Tibial artery (tissue), 4 donors: ENCODE measurements at regions not wholly inside any gene's neighbourhood (a gene's known extent, or its start where the extent isn't known, plus 50 kb on each side); places are given as distances from the start of the nearest gene placed in this dataset.

Experiments
- DNase-seq, 2 donors: peaks; one replicate each; pipeline ENCODE4 v3.0.0-alpha.2; 2019
- H3K27ac ChIP-seq, 2 donors: fragments of 200-600 bp; sonication (generic) in 1 of 2; 1 replicate in 1 of 2; 2 replicates in 1 of 2; pipeline ENCODE4 v1.5.1; 2018 to 2019; ENCODE audit warnings: mild to moderate bottlenecking in 1 of 2
- H3K27me3 ChIP-seq, 2 donors: fragments of 200-600 bp; sonication (generic) in 1 of 2; one replicate each; pipeline versions ENCODE4 v1.5.1 to v1.6.0; 2016 to 2019
- H3K36me3 ChIP-seq, 3 donors: fragments of 200-600 bp; sonication (generic) in 2 of 3; one replicate each; pipeline ENCODE4 v1.5.1; 2016 to 2019; ENCODE audit warnings: mild to moderate bottlenecking in 2 of 3
- H3K4me1 ChIP-seq, 4 donors: fragments of 200-600 bp; sonication (generic) in 2 of 4; 1 replicate in 3 of 4; 2 replicates in 1 of 4; pipeline ENCODE4 v1.5.1; 2016 to 2019
- H3K4me3 ChIP-seq, 2 donors: fragments of 200-600 bp; sonication (generic) in 1 of 2; 1 replicate in 1 of 2; 2 replicates in 1 of 2; pipeline ENCODE4 v1.5.1; 2018 to 2019; ENCODE audit warnings: mild to moderate bottlenecking in 2 of 2
- H3K9me3 ChIP-seq, 3 donors: fragments of 200-600 bp; sonication (generic) in 1 of 3; one replicate each; pipeline ENCODE4 v1.5.1; 2016 to 2019
- CTCF ChIP-seq, 2 experiments: fragments of 200-600 bp in 1 of 2; fragments of 450-650 bp in 1 of 2; IDR thresholded peaks; one replicate each; pipeline ENCODE4 v1.5.1; 2017 to 2019; ENCODE audit warnings: antibody characterized with exemption in 2 of 2, mild to moderate bottlenecking in 1 of 2, moderate library complexity in 1 of 2
- intact Hi-C: fragments of 100-400 bp; cut with DNase I; formaldehyde crosslinking; loops from one replicate; pipeline ENCODE4 v1.15.0; 2023; ENCODE audit warnings: low total_unique reads

DNA sequence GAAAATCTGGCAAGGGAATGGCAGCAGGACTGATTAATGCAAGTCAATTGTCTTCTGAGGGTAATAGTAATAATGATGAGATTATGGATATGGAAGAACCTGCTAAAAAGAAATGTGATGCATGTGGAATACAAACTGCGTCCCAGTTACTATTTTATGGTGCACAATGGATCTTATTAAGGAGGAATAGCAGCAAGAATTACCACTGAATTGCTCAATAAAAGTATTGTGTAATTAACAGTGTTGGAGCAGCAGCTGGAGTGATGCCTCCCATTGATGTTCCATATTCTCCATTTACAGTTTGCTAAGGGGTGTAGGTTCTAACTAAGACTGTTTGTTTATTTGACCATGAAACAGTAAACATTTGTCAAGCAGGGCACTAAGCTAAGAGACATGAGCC, 167.9 kb downstream of the HRH4 start:
- no peak for TF ChIP-seq CTCF (IDR thresholded peaks at IDR 0.05)
- Histone ChIP-seq H3K4me3 (no peak overlapping the region), H3K27ac (no peak overlapping the region), H3K9me3 (no peaks in the 10 kb centered on the region), H3K27me3 (no peaks in the 10 kb centered on the region), H3K4me1 (peaks cover 0 to 3% (median 0%) of the 10 kb centered on the region in 4 donors), H3K36me3 (no peaks in the 10 kb centered on the region)
- intact Hi-C loops: no loop called here
- DNase-seq: no peak

GRCh38 chr18:24629921-24630320, 169.5 kb downstream of the HRH4 start:
- no peak for DNase-seq
- no peak for TF ChIP-seq CTCF (IDR thresholded peaks at IDR 0.05)
- H3K9me3 ChIP-seq: no peaks in the 10 kb centered on the region
- H3K27me3 ChIP-seq: no peaks in the 10 kb centered on the region
- H3K36me3 ChIP-seq: no peaks in the 10 kb centered on the region
- H3K27ac ChIP-seq: no peak overlapping the region
- H3K4me1 ChIP-seq: peaks cover 0 to 3% (median 0%) of the 10 kb centered on the region in 4 donors
- intact Hi-C loops: no loop called here
- no peak overlapping the region for H3K4me3 ChIP-seq

- no peaks in the 10 kb centered on the region for H3K9me3 ChIP-seq
- no peak for DNase-seq
- no peak overlapping the region for H3K4me3 ChIP-seq
- intact Hi-C loops: no loop called here
- H3K4me1 ChIP-seq: peaks cover 0 to 3% (median 0%) of the 10 kb centered on the region in 4 donors
- H3K27ac ChIP-seq: no peak overlapping the region
- no peak for TF ChIP-seq CTCF (IDR thresholded peaks at IDR 0.05)
- H3K36me3 ChIP-seq: no peaks in the 10 kb centered on the region
- no peaks in the 10 kb centered on the region for H3K27me3 ChIP-seq
Measured at GRCh38 chr18:24630346-24630880, 170.0 kb downstream of the HRH4 start.

DNA sequence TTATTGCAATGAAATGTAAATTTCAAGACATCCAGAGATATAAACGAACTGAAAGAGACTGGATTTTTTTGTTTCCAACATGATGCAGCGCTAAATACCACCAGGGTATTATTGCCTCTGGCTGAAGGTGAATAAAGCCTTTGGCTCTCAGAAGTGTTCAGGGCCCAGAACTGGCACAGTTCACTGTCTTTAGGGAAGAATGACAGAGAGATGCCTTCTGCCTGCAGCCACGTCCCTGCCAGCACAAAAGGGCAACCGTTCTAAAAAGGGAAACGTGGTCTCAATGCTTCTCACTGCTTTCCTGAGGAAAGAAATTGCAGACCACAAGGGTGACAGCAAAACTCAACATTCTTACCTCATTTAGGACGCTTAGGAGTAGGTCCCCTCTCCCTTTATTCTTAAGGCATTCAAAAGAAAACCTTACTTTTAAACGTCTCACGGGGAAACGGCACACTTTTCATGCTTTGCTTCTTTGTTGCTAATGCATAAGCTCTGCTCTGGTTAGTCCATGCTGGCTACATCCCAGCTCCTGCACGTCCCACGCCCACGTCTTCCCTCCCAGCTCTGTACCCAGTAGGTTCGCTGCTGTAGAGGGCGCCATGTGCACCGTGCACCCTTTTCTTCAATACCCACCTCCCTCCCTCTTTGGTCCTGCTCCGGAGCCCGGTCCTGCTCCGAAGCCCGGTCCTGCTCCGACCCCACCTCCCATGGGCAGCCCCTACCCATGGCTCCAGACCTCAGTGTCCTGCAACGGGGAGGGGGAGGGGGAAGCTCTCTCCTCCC, 171.0 kb downstream of the HRH4 start:
- no peak for DNase-seq
- intact Hi-C loops: no loop called here
- Histone ChIP-seq H3K4me3 (no peak overlapping the region), H3K36me3 (no peaks in the 10 kb centered on the region), H3K27ac (no peak overlapping the region), H3K9me3 (no peaks in the 10 kb centered on the region), H3K4me1 (peaks cover 0 to 3% (median 0%) of the 10 kb centered on the region in 4 donors), H3K27me3 (no peaks in the 10 kb centered on the region)
- no peak for TF ChIP-seq CTCF (IDR thresholded peaks at IDR 0.05)

DNA sequence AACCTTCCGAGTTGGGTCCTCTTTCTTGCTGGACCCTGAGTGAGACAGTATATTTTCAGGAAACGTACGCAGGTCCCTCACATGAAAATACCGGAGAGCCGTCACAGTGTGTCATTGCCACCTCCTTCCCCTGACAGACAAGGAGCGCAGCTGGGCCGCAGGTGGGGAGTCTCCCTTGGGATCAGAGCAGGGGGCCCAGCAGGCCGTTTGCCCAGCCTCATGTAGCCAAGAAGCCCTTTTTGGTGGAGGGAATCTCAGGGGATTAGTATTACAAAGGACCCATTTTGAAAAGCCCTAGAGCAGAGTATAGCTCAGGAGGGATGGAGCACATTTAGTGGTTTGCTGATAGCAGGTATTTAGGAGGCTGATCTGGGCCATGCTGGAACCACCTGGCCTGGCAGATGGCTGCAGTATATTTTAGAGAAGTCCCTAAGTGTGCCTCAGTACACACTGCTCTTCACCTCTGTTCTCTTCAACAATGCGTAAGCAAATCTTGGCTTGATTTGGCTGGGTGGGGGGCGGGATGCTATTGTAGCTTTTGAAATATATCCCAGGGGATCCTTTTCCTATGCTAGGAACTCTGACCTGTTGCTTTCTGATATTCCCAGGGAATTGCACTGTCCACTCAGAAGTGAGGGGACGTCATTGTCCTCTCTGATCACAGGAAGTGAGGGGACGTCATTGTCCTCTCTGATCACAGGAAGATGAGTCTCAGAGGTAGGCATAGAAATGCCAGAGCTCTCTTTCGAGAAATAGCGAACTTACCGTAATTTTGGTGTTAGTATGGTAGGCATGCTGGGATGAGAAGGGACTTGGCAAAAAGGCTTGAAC, 171.9 kb downstream of the HRH4 start:
- TF ChIP-seq CTCF (IDR thresholded peaks at IDR 0.05): no peak
- intact Hi-C loops: no loop called here
- Histone ChIP-seq H3K9me3 (no peaks in the 10 kb centered on the region), H3K27me3 (no peaks in the 10 kb centered on the region), H3K27ac (no peak overlapping the region), H3K4me1 (peaks cover 0 to 3% (median 0%) of the 10 kb centered on the region in 4 donors), H3K36me3 (no peaks in the 10 kb centered on the region), H3K4me3 (no peak overlapping the region)
- no peak for DNase-seq
